Stimulated activated CD4-positive, alpha-beta T cell treated with anti-CD3 and anti-CD28 coated beads, Interleukin-12 subunit alpha, Interleukin-12 subunit beta, amount 100 ng/mL, for 48 hours (primary cell): ENCODE measurements at regions not wholly inside any gene's neighbourhood (a gene's known extent, or its start where the extent isn't known, plus 50 kb on each side); places are given as distances from the start of the nearest gene placed in this dataset.

Experiments used
- DNase-seq, 3 donors: peaks; one replicate each; pipeline ENCODE4 v3.0.0-alpha.2; 2020; ENCODE audit warnings: low read depth in 2 of 3, low spot score in 1 of 3

- no peak for DNase-seq
Observed at GRCh38 chr1:87949711-87950110, 621.0 kb downstream of the LMO4 start.

GRCh38 chr1:87950369-87950768 is 621.7 kb downstream of the LMO4 start:
- DNase-seq = no peak

- DNase-seq = no peak
Observed at GRCh38 chr1:87951409-87951808, 622.7 kb downstream of the LMO4 start.

DNA sequence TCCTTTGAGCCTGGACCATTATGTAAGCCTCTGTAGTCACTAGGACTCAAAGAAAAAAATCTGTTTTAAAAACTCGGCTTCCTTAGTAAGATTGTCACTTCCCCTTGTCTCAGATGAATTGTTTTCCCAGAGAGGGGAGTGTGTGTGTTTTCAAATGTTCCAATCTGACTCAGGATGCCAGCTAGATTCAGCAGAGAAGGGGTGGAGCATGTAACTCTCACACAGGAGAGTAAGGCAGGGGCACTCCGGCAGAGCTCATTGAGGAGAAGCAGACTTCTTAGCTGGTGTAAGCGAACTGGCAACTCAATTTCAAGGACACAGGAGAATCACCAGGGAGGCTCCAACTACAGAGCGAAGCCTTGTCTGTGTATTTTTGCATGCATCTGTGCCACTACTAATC is 623.2 kb downstream of the LMO4 start:
- no peak for DNase-seq

DNA sequence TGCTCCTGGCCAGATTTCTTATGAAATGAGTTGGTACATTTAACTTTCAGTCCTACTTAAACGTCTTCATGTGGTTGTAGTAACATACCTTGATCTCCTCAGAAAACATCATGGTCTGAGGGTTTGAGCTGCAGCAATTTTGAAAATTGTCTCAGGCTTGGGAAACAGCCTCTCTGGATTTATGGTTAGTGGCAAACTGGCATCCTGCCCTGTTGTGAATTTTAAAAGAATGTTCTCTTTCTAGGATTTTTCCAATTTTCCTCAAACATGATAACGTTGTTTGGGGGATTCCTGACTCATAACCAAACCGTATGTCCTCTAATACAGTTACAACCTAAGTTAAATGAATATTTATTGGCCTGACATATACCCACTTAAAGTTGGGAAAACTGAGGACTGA is 624.4 kb downstream of the LMO4 start:
- no peak for DNase-seq

GRCh38 chr1:87953732-87954344 is 625.2 kb downstream of the LMO4 start:
- DNase-seq = peak; percentile 18 to 24 (median 22)

GRCh38 chr1:87955038-87955437 is 626.4 kb downstream of the LMO4 start:
- DNase-seq = no peak

DNA sequence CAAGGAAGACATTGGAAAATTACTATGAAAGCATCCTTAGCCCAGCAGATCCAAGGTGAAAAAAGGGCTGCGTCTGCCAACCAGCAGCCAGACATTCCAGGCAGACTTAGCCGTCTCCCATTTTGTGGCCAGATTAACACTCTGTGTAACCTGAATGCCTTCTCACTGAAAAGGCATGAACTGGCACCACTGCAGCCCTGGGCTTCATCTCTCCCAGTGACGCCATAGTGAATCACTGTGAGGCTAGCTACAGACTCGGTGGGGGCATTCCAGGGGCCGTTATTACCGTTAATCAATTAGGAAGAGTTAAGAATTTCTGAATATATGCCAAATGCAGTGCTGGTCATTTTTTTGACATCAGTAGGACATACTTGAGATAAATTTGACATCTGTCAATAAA is 627.4 kb downstream of the LMO4 start:
- no peak for DNase-seq

GRCh38 chr1:87956750-87957149 is 628.1 kb downstream of the LMO4 start:
- DNase-seq = no peak

DNA sequence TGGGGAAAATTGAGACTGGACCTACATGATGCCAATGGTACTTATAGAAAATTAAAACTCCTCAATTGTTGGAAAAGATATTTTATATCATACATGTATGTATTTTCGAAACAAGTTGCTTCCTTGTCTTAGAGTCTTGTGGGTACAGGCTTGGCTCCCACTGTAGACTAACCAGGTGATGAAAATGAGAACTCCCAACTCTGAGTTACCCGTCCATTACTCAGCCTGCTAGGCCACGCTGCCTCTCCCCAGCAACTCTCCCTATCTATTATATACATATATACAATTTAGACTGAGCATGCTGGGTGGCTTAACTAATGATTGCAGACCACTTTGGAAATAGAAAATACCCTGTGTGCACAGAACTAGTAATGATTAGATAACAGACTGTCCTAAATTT is 628.7 kb downstream of the LMO4 start:
- no peak for DNase-seq

DNA sequence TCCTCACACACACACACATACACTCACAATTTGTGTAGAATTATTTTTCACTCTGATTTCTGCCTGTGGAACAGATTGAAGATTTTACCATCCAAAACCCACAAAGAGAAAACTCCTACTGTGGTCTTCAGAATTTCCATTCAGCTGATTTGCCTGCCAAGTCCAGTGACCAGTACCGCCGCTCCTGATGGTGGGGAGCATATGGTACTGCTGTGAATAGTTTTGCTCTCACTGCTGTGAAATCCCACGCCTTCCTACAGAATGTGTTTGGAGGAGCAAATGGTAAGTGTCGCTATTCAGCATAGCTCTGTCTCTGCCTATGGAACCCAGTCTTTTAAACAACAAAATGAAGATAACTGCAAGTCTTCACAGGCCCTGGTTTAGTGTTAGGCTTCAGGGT is 629.5 kb downstream of the LMO4 start:
- no peak for DNase-seq

DNA sequence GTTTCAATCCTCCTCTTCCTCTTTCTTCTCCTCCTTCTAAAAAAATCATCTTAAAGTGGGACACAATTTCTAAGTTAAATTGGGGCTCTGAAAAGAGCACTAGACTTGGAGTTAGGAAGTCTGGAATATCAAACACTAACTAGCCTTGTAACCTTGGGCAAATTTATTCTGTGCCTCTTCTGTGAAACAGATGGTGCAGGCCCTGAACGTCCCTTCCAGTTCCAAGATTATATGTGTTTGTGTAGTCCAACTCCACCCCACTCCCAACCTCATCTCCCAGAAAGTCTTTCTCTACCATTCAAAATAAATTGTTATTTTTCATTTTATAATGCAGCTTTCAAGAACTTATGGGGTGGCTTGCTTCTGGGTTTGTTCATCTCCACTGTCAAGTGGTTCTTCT is 630.0 kb downstream of the LMO4 start:
- no peak for DNase-seq

DNA sequence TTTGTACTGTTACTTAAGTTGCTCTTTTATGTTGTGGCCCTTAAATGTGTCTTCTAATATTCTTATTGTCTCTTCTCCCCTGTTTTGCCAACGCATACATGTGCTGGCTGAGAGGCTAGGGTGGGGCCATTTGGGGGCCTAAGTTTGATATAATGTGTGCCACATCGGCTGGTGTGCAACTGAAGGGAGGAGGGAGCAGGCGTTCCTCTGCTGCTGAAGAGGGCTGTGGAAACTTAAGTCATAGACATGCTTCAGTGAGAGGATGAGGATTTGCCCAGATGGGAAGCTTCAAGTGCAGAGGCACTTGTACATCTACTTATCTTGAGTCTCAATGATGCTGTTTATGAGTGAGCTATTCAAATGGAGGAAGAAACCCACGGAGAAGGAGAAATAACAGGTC is 630.6 kb downstream of the LMO4 start:
- DNase-seq = no peak

GRCh38 chr1:87961992-87962391 is 633.3 kb downstream of the LMO4 start:
- DNase-seq = no peak

DNA sequence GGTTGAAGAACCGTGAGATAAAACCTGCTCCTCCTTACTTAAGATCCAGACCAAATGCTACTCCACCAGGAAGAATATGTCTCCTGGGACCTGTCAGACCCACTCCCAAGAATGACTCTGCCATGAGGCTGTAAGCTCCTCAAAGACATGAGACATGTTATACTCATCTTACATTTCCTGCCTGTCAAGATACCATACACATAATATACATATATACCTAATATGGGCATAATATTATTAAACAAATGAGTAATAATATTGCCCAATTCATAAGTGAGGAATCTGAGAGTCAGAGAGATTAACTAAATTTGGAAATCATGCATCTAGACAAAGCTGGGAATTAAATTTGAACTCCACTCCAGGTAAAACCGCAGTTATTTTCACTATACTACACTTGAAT is 634.9 kb downstream of the LMO4 start:
- DNase-seq = no peak

DNA sequence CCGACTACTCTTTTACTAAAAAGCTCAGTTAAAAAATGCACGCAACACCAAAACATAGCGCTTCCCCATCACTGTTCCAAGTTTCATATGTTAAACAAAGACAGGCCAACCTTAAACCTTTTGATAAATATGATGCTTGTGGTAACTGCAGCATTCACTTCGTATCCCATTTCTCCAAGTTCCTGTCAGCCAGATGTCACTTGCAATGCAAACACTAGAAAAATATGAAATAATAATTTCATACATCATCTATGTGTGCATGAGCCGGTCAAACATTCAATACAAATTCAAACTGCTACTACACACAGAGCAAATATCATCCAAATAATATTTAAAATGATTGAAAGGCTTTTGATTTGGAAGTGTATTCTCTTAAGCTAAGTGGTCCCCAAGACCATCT is 636.5 kb downstream of the LMO4 start:
- no peak for DNase-seq

DNA sequence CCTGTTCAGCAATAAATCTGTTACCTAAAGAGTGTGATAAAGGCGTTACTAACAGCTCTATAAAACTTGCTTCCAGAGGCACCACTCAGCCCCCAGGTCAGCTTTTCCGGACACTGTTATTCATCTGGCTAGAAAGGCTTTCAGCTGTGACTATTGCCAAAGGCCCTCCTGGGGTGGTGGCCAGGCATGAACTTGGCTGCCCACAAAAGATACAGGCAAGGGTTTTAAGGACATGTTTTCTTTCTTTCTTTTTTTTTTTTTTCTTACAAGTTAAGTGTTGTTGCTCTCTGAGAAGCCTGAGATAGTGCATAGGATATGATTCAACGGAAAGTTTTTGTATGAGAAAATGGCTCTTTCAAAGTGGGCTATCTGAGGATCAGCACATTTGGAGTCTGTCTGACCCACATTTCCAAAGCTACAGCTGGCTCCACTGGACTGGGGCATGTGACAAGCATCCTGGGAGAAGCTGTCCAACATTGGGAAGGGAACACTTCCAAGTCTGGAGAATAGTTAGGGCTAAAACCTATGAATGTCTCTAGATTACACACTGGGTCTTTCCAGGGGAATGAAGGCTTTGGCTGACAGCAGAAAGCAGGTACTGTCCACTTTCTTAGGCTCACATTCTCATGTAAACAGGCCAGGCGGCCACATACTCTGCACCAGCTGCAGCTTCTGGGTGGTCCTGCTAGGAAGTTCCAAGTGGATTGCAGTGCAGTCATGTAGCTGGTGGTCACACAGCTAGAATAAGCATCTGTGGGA is 639.7 kb downstream of the LMO4 start:
- DNase-seq = no peak

- no peak for DNase-seq
Observed at GRCh38 chr1:87969040-87969439, 640.4 kb downstream of the LMO4 start.

DNA sequence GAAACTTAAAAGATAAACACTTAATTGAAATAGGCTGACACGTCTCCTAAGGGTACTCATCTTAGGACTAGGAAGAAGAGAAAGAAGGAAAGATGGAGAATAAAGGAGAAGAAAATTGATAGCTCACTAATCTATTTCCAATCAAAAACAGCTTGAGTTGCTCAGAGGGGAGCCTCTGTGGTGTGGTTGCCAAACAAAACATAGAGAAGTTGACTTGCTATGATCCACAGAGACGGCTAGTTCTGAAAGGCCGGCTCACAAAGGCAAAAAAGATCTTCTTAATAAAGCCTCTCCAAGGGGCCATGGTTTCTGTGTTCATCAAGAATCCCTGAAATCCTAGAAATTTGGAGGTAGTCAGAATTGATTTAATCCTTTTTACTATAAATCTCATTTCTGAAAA is 644.1 kb downstream of the LMO4 start:
- no peak for DNase-seq

- no peak for DNase-seq
Observed at GRCh38 chr1:87973896-87974295, 645.2 kb downstream of the LMO4 start.

GRCh38 chr1:87976316-87976715 is 647.6 kb downstream of the LMO4 start:
- DNase-seq = no peak

DNA sequence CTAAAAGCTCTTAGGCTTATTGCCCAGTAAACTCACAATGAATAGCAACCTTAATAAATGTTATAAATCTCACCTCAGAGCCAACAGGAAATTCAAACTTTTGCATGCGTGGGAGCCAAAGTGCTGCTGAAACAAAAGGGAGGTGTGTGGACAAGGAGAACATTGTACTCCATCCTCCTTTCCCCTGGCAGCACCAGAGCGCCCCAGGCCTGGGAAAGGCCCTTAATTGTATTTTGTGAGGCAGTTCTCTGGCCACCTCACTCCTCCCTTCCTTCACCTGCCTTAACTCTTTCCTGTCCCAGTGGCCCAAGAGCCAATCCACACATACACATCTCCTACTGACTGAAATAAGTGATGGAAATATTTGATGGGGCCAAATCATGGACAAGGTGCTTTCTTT is 648.5 kb downstream of the LMO4 start:
- DNase-seq = no peak

GRCh38 chr1:87979079-87979478 is 650.4 kb downstream of the LMO4 start:
- DNase-seq = no peak
